GM12873 (cell line): ENCODE measurements at regions not wholly inside any gene's neighbourhood (a gene's known extent, or its start where the extent isn't known, plus 50 kb on each side); places are given as distances from the start of the nearest gene placed in this dataset.

Experiments
- TF ChIP-seq, protein P1 (sequence below): IDR thresholded peaks from 2 replicates; pipeline ENCODE4 v1.5.1; 2012; ENCODE audit warnings: low read depth, mild to moderate bottlenecking, moderate library complexity, low read length, control low read depth; ENCODE audit not compliant: insufficient read depth; ENCODE audit errors: missing control alignments

DNA sequence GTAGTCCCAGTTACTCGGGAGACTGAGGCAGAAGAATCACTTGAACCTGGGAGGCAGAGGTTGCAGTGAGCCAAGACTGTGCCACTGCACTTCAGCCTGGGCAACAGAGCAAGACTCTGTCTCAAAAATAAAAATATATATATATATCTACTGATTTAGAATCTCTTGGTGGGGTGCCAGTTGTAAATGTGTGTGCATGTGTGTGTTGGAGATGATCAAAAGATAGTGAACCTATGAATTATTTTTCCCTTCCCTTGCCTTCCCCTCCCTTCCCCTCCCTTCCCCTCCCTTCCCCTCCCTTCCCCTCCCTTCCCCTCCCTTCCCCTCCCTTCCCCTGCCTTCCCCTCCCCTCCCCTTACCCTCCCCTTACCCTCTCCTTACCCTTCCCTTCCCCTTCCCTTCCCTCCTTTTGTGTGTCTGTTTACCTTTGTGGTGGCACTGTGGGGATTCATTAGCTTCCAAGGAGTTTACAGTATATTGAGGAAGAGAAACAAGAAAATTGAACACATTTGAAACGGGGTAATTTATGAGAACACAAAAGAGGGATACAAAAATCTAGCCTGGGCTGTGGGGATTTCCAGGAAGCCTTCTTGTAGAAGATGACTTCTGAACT lies 281.5 kb upstream of the DPPA4 start:
- TF ChIP-seq, protein P1, sequence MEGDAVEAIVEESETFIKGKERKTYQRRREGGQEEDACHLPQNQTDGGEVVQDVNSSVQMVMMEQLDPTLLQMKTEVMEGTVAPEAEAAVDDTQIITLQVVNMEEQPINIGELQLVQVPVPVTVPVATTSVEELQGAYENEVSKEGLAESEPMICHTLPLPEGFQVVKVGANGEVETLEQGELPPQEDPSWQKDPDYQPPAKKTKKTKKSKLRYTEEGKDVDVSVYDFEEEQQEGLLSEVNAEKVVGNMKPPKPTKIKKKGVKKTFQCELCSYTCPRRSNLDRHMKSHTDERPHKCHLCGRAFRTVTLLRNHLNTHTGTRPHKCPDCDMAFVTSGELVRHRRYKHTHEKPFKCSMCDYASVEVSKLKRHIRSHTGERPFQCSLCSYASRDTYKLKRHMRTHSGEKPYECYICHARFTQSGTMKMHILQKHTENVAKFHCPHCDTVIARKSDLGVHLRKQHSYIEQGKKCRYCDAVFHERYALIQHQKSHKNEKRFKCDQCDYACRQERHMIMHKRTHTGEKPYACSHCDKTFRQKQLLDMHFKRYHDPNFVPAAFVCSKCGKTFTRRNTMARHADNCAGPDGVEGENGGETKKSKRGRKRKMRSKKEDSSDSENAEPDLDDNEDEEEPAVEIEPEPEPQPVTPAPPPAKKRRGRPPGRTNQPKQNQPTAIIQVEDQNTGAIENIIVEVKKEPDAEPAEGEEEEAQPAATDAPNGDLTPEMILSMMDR: no peak

DNA sequence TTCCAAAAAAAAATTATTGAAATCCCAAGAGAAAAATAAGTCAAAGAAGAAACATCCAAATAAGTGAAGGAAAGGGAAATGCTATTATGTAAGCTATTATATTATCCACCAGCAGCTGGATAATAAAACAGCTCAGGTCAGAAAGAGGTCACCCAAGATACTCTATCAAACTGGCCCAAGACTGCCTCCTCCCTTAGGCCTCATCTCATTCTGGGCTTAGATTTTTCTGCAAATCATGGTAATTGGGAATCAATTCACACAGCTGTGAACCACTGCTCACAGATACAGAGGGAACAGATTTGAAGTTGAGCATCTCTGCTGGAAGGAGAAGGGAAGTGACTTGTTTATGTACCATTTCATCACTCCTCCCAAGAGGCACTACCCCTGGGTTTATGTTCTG lies 294.6 kb upstream of the DPPA4 start:
- TF ChIP-seq, protein P1: no peak

DNA sequence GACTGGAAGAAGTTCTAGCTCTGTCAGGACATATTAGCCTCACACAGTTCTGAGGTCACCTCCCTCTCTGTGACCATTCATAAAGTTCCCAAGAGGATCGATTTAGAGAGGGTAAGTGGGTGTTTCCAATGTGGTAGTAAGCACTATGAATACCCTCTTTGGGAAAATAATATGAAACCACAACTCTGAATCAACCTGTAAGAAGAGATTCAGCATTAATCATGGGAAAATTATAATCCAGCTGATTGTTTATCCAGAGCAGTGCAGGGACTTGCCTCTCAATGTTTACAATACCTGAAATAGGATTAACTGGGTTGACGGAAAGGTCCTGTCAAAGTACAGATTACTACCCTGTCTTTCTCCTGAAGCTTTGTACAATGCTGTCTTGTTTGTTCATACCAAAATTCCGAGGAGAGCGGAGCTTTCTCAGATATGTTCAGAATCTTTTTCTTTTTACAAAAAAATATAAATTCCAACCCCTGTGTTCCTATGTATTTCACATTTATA lies 302.9 kb upstream of the DPPA4 start:
- TF ChIP-seq, protein P1: no peak

DNA sequence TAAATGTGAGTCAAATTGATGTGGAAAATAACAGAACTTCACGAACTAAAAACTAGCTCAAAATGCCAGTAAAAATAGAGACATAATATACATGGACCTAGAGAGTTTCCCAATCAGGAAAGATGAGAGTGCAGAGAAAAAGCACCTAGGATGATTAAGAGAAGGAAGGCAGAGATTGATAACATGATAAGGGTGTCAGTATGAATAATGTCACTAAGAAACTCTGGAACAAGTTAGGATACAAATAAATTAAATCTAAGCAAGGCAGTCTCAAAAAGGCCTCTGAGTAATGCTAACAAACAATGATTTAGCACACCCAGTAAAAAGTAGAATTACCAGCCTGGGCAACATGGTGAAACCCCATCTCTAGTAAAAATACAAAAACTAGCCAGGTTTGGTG lies 304.7 kb upstream of the DPPA4 start:
- TF ChIP-seq, protein P1: no peak

DNA sequence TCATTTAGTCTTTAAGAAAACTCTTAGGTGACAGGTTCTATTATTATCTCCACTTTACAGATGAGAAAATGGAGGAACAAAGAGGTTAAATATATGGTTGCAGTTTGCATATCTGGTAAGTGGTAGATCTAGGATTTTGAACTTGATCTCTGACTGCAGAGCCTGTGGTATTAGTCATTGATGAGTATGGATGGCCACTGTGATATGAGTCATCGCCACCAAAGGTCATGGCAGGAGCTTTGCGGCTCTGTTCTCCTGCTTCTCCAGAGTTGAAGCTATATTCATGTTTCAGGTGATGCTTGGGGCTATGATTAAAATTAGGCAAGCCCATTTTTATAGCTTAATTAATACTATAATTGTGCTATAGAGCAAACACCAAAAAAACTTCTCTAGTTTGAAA lies 306.2 kb upstream of the DPPA4 start:
- TF ChIP-seq, protein P1: no peak

DNA sequence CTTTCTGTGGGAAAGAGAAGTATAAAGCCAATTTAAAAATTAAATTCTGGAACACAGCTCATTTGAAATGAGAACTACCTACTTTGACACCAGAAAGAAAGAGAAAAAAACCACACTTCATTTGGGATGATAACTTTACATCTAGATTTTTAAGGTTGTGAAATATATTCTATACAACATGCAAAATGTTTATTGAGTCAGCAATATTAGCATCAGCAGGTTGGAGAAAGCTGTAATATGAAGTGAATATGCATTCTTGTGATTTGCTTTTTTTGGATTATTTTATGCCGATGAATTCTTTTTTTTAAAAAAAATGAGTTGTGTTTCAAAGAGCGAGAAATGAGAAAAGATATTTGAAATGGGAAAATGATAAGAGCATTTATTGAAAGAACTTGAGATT lies 307.0 kb upstream of the DPPA4 start:
- TF ChIP-seq, protein P1: no peak

DNA sequence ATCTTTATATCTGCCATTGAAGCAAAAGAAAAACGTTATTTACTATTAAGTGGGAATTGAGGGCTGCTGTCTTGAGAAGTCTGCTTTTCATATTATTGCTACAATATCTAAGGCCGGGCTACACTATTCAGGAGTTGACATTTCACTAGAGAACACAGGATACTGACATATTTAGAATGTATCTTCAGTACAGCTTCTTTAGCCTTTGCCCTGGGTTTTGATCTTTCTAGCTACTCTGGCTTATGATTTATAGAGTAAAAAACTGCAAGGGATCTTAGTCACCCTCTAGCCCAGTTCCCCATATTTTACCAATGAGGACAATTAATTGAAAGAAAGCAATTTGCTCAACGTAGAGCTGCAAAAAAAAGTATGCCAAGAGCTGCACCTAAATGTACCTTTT lies 307.4 kb upstream of the DPPA4 start:
- TF ChIP-seq, protein P1: no peak
